DOHH2 (cell line): ENCODE measurements at regions not wholly inside any gene's neighbourhood (a gene's known extent, or its start where the extent isn't known, plus 50 kb on each side); places are given as distances from the start of the nearest gene placed in this dataset.

Source experiments
- H3F3A ChIP-seq: fragments of 200-600 bp; sonication (generic), shearing (Covaris generic); 2 replicates; pipeline ENCODE4 v1.6.0; 2016; ENCODE audit warnings: antibody characterized with exemption, mild to moderate bottlenecking; ENCODE audit not compliant: control insufficient read depth, insufficient read depth
- H3K27ac ChIP-seq: fragments of 200-600 bp; sonication (generic); 2 replicates; pipeline ENCODE4 v1.5.1; 2014; ENCODE audit warnings: low read depth, mild to moderate bottlenecking, low read length, moderate library complexity
- H3K27me3 ChIP-seq: fragments of 200-600 bp; sonication (generic); 2 replicates; pipeline ENCODE4 v1.6.1; 2014; ENCODE audit warnings: mild to moderate bottlenecking, low read length, mixed read lengths; ENCODE audit not compliant: control insufficient read depth
- H3K36me3 ChIP-seq: fragments of 200-600 bp; sonication (generic); 2 replicates; pipeline ENCODE4 v1.6.1; 2014; ENCODE audit warnings: mild to moderate bottlenecking, low read length, moderate library complexity, mixed read lengths; ENCODE audit not compliant: control insufficient read depth
- H3K4me1 ChIP-seq: fragments of 200-600 bp; sonication (generic); 2 replicates; pipeline ENCODE4 v1.6.1; 2014; ENCODE audit warnings: mild to moderate bottlenecking, low read length, mixed read lengths; ENCODE audit not compliant: control insufficient read depth
- H3K4me2 ChIP-seq: fragments of 200-600 bp; sonication (generic); 2 replicates; pipeline ENCODE4 v1.6.0; 2014; ENCODE audit warnings: mild to moderate bottlenecking, low read length, moderate library complexity
- H3K4me3 ChIP-seq: fragments of 200-600 bp; sonication (generic); 2 replicates; pipeline ENCODE4 v1.5.1; 2014; ENCODE audit warnings: mild to moderate bottlenecking, low read length, mixed read lengths
- H3K79me2 ChIP-seq: fragments of 200-600 bp; sonication (generic); 2 replicates; pipeline ENCODE4 v1.6.1; 2014; ENCODE audit warnings: mild to moderate bottlenecking, low read length, mixed read lengths; ENCODE audit not compliant: control insufficient read depth
- H3K9me2 ChIP-seq: fragments of 200-600 bp; sonication (generic); replicated peaks from 2 replicates; pipeline ENCODE4 v1.6.1; 2014; ENCODE audit warnings: mild to moderate bottlenecking, low read length, mixed read lengths; ENCODE audit not compliant: control insufficient read depth
- H3K9me3 ChIP-seq: fragments of 200-600 bp; sonication (generic); 2 replicates; pipeline ENCODE4 v1.6.1; 2014; ENCODE audit warnings: antibody characterized with exemption, low read length, mixed read lengths; ENCODE audit not compliant: control insufficient read depth, insufficient read depth
- H4K20me1 ChIP-seq: fragments of 200-600 bp; sonication (generic); 2 replicates; pipeline ENCODE4 v1.6.0; 2014; ENCODE audit warnings: low read depth, mild to moderate bottlenecking, antibody characterized with exemption, low read length, moderate library complexity; ENCODE audit not compliant: control insufficient read depth, insufficient read depth
- EZH2phosphoT487 ChIP-seq: fragments of 200-600 bp; sonication (generic); IDR thresholded peaks from 2 replicates; pipeline ENCODE4 v1.6.1; 2017; ENCODE audit warnings: borderline replicate concordance, mild to moderate bottlenecking, antibody characterized with exemption, low read length, moderate library complexity, mixed read lengths
- TF ChIP-seq, protein P1 (sequence below): fragments of 200-600 bp; sonication (generic); IDR thresholded peaks from one replicate; pipeline ENCODE4 v1.5.1; 2014; ENCODE audit warnings: antibody characterized with exemption, mild to moderate bottlenecking, low read depth, low read length; ENCODE audit not compliant: poor library complexity, severe bottlenecking

DNA sequence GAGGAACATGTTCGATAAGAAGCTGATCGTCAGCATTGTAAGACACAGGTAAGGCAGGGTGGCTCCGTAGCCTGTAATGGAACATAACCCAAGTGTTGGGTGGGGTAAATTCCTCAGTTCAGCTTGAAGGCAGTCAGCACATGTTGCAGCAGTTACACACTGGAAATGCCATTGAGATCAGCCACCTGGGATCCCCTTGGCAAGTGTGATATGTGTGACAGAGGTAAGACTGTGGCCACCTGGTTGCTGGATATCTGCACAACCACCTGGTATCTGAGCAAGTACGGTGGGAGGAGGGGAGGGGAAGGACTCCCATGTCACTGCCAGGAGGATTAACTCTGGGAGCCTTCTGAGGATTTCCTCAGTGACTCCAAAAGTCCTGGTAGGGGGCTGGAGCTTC lies 158.0 kb upstream of the CAND1 start:
- Histone ChIP-seq H3K4me2 (no peak overlapping the region), H3K4me3 (no peak overlapping the region), H3K9me2 (no peaks in the 10 kb centered on the region), H4K20me1 (no peaks in the 10 kb centered on the region), H3K36me3 (no peaks in the 10 kb centered on the region), H3K27ac (no peak overlapping the region), H3F3A (no peaks in the 10 kb centered on the region), H3K4me1 (no peaks in the 10 kb centered on the region), H3K9me3 (peaks cover 8% of the 10 kb centered on the region; the same call in 1 of the 2 replicates), H3K27me3 (no peaks in the 10 kb centered on the region; the same call in 1 of the 2 replicates), H3K79me2 (no peaks in the 10 kb centered on the region)
- TF ChIP-seq, protein P1, sequence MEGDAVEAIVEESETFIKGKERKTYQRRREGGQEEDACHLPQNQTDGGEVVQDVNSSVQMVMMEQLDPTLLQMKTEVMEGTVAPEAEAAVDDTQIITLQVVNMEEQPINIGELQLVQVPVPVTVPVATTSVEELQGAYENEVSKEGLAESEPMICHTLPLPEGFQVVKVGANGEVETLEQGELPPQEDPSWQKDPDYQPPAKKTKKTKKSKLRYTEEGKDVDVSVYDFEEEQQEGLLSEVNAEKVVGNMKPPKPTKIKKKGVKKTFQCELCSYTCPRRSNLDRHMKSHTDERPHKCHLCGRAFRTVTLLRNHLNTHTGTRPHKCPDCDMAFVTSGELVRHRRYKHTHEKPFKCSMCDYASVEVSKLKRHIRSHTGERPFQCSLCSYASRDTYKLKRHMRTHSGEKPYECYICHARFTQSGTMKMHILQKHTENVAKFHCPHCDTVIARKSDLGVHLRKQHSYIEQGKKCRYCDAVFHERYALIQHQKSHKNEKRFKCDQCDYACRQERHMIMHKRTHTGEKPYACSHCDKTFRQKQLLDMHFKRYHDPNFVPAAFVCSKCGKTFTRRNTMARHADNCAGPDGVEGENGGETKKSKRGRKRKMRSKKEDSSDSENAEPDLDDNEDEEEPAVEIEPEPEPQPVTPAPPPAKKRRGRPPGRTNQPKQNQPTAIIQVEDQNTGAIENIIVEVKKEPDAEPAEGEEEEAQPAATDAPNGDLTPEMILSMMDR = no peak
- TF ChIP-seq EZH2phosphoT487 = no peak

DNA sequence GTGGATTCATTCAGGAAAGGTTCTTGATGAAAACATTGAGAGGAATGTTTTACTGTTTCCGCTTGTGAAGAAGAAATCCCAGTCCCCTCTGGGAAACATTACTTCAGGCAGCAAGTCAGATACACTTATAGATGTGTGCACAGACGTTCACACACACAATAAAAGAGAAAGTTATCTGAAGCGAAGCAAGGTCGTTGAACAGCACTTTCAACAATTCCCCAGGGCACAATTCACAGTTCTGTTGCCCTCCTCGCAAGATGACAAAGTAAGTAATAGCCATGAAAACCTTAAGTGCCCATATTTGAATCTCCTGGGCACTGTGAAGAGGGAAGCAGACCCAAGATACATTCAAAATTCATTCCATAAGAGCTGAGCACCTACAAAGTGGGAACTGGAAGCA lies 156.6 kb upstream of the CAND1 start:
- Histone ChIP-seq H3K36me3 (no peaks in the 10 kb centered on the region), H4K20me1 (no peaks in the 10 kb centered on the region)

DNA sequence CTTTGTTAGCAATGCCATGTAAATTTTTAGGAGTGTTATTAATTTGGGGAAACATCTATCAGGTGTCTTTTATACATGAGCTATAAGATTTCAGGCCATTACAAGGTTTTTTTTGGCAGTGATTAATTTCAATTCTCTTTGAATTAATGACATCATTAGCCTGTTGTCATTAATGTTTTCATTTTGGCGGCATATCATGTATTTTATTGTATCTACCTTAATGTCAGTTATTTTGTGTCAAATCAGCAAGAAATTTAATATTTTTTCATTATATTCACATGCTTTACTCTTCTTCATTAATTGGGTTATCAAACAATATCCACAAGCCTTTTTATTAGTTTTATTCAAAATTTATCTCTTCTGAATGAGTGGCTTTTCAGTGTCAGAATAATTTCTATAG lies 153.0 kb upstream of the CAND1 start:
- H3K4me2 ChIP-seq = no peak overlapping the region
- H3K79me2 ChIP-seq = no peaks in the 10 kb centered on the region
- H3K9me3 ChIP-seq = no peaks in the 10 kb centered on the region
- no peaks in the 10 kb centered on the region for H3K27me3 ChIP-seq
- H3K4me1 ChIP-seq = no peaks in the 10 kb centered on the region
- H3K4me3 ChIP-seq = no peak overlapping the region
- no peak for TF ChIP-seq EZH2phosphoT487
- TF ChIP-seq, protein P1 = no peak
- H4K20me1 ChIP-seq = no peaks in the 10 kb centered on the region
- H3F3A ChIP-seq = no peaks in the 10 kb centered on the region
- H3K9me2 ChIP-seq = no peaks in the 10 kb centered on the region
- no peak overlapping the region for H3K27ac ChIP-seq
- no peaks in the 10 kb centered on the region for H3K36me3 ChIP-seq

More for the DNA sequence above, 156.6 kb upstream of the CAND1 start:
- no peak overlapping the region for H3K27ac ChIP-seq
- H3K4me3 ChIP-seq = no peak overlapping the region
- no peaks in the 10 kb centered on the region for H3K9me2 ChIP-seq
- peaks cover 5% of the 10 kb centered on the region; the same call in 1 of the 2 replicates for H3K9me3 ChIP-seq
- no peaks in the 10 kb centered on the region for H3F3A ChIP-seq
- no peak for TF ChIP-seq EZH2phosphoT487
- TF ChIP-seq, protein P1 = no peak
- H3K27me3 ChIP-seq = no peaks in the 10 kb centered on the region; the same call in 1 of the 2 replicates
- no peaks in the 10 kb centered on the region for H3K4me1 ChIP-seq
- no peak overlapping the region for H3K4me2 ChIP-seq
- H3K79me2 ChIP-seq = no peaks in the 10 kb centered on the region
